ELR (cell line): ENCODE measurements at regions not wholly inside any gene's neighbourhood (a gene's known extent, or its start where the extent isn't known, plus 50 kb on each side); places are given as distances from the start of the nearest gene placed in this dataset.
"Not testable (repeated sequence)": the region's sequence is repeated elsewhere in the genome, so short reads cannot be mapped to it uniquely, and the experiment has no call there.

Source experiments
- DNase-seq: peaks from one replicate; pipeline ENCODE4 v3.0.0-alpha.2; 2015; ENCODE audit warnings: low read depth

DNA sequence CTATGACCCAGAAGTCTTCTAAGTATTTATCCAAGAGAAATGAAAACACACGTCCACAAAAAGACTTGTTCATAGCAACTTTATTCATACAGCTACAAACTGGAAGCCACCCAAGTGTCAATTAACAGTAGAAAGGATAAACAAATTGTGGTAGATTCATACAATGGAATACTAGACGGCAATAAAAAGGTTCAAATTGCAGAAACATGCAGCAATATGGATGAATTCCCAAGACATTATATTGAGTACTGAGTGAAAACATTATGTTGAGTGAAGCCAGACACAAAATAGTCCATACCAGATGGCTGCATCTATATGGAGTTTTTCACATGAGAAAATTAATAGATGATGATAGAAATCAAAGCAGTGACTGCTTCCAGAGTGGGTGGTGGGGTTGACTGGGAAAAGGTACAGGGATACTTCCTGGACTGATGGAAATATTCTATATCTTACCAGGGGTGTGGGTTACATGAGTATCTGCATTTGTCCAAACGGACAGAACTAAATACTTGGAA is 292.0 kb downstream of the FGFR2 start:
- DNase-seq = no peak

- DNase-seq = no peak
Observed at GRCh38 chr10:121307411-121307980, 290.7 kb downstream of the FGFR2 start.

- DNase-seq = no peak
Observed at GRCh38 chr10:121308020-121308419, 290.2 kb downstream of the FGFR2 start.

DNA sequence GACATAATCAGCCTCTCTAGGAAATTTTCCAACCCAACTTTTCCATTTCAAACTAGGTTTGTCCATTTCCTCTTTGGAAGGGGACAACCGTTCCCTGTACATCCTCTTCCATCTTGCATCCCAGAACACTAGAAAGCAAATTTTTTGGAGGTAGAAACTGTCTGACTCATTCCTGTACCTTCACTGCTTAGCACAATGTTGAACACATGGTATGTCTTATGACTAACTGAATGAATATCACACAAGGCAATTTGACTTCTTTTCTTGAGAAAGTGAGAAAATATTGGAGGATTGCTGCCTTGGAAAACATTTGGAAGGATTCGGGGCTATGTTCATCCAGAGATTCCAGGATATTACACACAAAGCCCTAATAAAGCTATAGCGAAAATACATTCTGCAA is 289.1 kb downstream of the FGFR2 start:
- no peak for DNase-seq

GRCh38 chr10:121310151-121310711 is 288.0 kb downstream of the FGFR2 start:
- DNase-seq = no peak

- no peak for DNase-seq
Observed at GRCh38 chr10:121311812-121312443, 286.3 kb downstream of the FGFR2 start.

GRCh38 chr10:121312587-121312986 is 285.7 kb downstream of the FGFR2 start:
- DNase-seq = no peak

- no peak for DNase-seq
Observed at GRCh38 chr10:121313119-121313875, 284.9 kb downstream of the FGFR2 start.

DNA sequence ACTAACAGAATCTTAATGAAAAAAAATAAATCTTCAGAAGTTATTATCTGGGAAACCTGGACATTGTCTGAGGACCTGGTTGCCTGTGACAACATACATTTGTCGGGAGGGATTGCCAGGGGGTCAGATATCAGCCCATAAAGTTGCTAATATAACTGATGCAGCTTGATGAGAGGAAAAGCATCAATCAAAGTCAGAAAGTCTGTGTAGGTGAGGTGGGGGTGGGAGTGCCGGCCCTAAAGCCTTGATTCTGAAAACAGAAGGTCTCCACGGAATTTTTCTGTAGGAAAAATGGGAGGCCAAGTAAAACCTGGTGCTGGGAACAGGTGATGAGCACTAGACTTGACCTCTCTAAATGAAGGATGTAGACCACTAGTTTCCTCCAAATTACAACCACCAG is 281.8 kb downstream of the FGFR2 start:
- no peak for DNase-seq

DNA sequence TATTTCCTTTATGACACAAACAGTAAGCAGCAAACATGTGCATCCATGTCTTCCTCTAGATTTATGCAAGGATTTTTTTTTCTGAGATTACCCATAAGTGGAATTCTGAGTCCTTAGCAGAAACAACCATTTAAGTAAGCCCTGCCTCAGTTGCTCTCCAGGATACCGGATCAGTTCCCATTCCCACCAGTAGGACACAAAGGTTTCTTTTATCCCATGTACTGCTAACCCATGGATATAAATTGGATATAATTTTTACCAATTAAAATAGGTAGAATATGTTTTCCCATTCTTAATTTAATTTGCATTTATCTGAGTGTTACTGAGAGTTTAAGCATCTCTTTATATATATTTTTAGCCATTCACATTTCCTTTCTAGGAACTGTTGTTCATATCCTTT is 280.9 kb downstream of the FGFR2 start:
- DNase-seq = no peak

GRCh38 chr10:121322046-121322445 is 276.2 kb downstream of the FGFR2 start:
- DNase-seq = no peak

GRCh38 chr10:121322776-121323175 is 275.5 kb downstream of the FGFR2 start:
- DNase-seq = no peak

GRCh38 chr10:121323443-121323842 is 274.8 kb downstream of the FGFR2 start:
- DNase-seq = no peak

DNA sequence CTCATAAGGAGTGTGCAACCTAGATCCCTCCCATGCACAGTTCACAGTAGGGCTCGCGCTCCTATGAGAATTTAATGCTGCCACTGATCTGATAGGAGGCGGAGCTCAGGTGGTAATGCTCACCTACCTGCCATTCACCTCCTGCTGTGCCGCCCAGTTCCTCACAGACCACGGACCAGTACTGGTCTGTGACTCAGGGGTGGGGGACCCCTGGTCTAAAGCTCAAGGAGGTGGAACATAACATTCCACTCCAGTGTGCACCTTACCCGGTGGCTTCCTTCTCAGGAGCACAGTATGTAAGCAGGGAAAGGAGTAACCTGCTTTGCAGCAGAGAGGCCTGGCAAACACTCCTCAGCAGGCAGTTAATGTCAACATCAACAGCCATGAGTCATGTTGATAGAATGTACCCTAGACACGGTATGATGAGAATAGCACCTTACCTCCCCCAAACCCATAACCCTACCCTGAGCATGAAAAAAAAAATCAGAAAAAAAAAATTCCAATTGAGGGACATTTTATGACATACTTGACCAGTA is 273.5 kb downstream of the FGFR2 start:
- DNase-seq = no peak

GRCh38 chr10:121325490-121326231 is 272.6 kb downstream of the FGFR2 start:
- peak; percentile 2 for DNase-seq

GRCh38 chr10:121326905-121327304 is 271.3 kb downstream of the FGFR2 start:
- DNase-seq = no peak

- no peak for DNase-seq
Observed at GRCh38 chr10:121327727-121328126, 270.5 kb downstream of the FGFR2 start.

DNA sequence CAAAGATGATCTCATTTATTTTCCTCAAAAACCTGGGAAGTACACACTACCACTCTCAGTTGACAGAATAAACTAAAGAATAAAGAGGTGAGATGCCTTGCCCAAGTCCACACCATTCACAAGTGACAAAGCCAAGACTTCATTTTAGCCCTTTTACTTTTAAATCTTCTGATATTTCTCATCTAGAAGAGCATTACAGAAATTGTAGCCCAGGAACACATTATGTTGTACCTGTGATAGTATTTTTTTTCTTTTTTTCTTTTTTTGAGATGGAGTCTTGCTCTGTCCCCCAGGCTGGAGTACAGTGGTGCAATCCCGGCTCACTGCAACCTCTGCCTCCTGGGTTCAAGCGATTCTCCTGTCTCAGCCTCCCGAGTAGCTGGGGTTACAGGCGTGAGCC is 268.6 kb downstream of the FGFR2 start:
- not testable (repeated sequence) for DNase-seq

DNA sequence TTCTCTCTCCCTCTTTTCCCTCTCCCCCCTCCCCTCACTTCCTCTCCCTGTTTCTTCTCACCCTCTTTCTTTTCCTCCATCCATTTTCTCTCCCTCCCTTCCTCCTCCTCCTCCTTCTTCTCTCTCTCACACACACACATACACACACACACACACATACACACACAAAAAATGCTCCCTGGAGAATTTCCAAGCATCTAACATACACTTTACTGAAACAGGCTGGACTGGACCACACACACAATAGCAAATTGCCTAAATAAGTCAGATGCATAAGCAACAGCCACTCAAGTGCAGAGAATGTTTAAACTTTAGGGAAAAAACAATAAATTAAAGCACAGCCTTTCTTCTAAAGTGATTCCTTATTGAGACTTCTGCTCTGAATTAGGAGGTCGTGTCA is 267.7 kb downstream of the FGFR2 start:
- no peak for DNase-seq

- no peak for DNase-seq
Observed at GRCh38 chr10:121332353-121332752, 265.9 kb downstream of the FGFR2 start.

DNA sequence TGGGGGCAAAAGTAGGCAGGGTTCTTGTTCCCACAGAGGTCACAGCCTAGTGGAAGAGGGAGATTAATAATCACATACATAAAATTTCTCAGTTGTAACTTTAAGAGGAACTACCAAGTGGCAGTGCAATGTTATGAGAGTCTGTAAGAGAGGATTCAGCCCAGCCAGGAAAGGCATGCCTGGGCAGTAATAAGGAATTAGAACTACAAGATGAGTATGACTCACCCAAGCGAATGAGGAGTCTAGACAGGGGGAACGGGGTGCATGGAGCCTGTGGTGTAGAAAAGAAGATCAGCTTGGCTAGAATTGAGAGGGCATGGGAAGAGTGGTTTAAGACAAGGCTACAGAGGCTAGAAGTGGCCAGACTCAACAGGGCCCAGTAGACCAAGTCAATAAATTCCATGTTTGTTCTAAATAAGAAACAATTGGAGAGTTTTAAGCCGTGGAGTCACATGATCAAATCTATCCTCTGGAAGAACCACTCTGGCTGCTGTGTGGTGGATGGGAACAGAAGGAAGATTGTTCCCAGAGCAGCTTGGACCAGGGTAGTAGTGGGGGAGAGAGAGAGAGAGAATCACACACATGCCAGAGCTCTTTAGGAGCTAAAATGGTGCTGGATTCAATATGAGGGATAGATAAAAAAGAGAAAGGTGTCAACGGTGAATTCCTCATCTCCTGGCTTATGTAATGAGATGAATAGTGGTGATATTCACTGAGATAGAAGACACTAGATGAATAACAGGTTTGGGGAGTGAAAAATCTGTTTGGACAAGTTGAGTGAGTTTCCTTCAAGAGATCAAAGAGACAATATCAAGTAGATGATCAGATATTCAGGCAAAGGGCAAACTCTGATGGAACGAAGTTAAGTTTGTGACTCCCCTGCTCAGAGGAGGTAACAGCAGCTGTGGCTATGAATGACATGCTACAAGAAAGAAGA is 265.1 kb downstream of the FGFR2 start:
- no peak for DNase-seq
